M059J (cell line): ENCODE measurements at regions not wholly inside any gene's neighbourhood (a gene's known extent, or its start where the extent isn't known, plus 50 kb on each side); places are given as distances from the start of the nearest gene placed in this dataset.
"Not testable (repeated sequence)": the region's sequence is repeated elsewhere in the genome, so short reads cannot be mapped to it uniquely, and the experiment has no call there.

ENCODE experiments used
- DNase-seq: peaks from one replicate; pipeline ENCODE4 v3.0.0-alpha.2; 2012; ENCODE audit warnings: low read depth

GRCh38 chr9:41623666-41624065, 434.5 kb upstream of the ZNG1F start:
- DNase-seq = not testable (repeated sequence)

GRCh38 chr9:41619254-41619653, 430.1 kb upstream of the ZNG1F start:
- DNase-seq = not testable (repeated sequence)

- not testable (repeated sequence) for DNase-seq
Observed at GRCh38 chr9:41606961-41607547, 417.9 kb upstream of the ZNG1F start.

- DNase-seq = peak; percentile 7
Observed at GRCh38 chr9:41565572-41565971, 376.5 kb upstream of the ZNG1F start.
